Transverse colon (tissue), 4 donors: ENCODE measurements at regions not wholly inside any gene's neighbourhood (a gene's known extent, or its start where the extent isn't known, plus 50 kb on each side); places are given as distances from the start of the nearest gene placed in this dataset.

Source experiments
- DNase-seq: peaks from one replicate; pipeline ENCODE4 v3.0.0-alpha.2; 2019
- H3K27ac ChIP-seq, 4 donors: fragments of 200-600 bp; sonication (generic); 2 replicates each; pipeline ENCODE4 v1.5.1; 2016 to 2018; ENCODE audit warnings: inconsistent platforms in 4 of 4
- H3K27me3 ChIP-seq: fragments of 200-600 bp; sonication (generic); 2 replicates; pipeline ENCODE4 v1.5.1; 2017; ENCODE audit warnings: inconsistent platforms
- H3K36me3 ChIP-seq, 4 donors: fragments of 200-600 bp; sonication (generic); 2 replicates each; pipeline ENCODE4 v1.5.1; 2017 to 2019; ENCODE audit warnings: inconsistent platforms in 4 of 4
- H3K4me1 ChIP-seq, 4 donors: fragments of 200-600 bp; sonication (generic); 2 replicates each; pipeline ENCODE4 v1.5.1; 2017 to 2020; ENCODE audit warnings: inconsistent platforms in 4 of 4
- H3K4me3 ChIP-seq, 4 donors: fragments of 200-600 bp; sonication (generic); 1 replicate in 1 of 4; 2 replicates in 3 of 4; pipeline versions ENCODE4 v1.5.1 to v1.6.1; 2017 to 2019; ENCODE audit warnings: inconsistent platforms in 4 of 4
- H3K9me3 ChIP-seq, 2 donors: fragments of 200-600 bp; sonication (generic); 2 replicates each; pipeline ENCODE4 v1.5.1; 2017 to 2019; ENCODE audit warnings: inconsistent platforms in 2 of 2
- EP300 ChIP-seq: sonication (generic); formaldehyde crosslinking; IDR thresholded peaks from one replicate; pipeline ENCODE4 v1.6.1; 2017; ENCODE audit warnings: antibody characterized with exemption, low read depth
- POLR2A ChIP-seq: fragments of 450-650 bp; IDR thresholded peaks from one replicate; pipeline ENCODE4 v1.6.1; 2016; ENCODE audit warnings: antibody characterized with exemption, mild to moderate bottlenecking, moderate library complexity
- POLR2AphosphoS5 ChIP-seq, 3 donors: sonication (generic); formaldehyde crosslinking; IDR thresholded peaks; one replicate each; pipeline ENCODE4 v1.6.1; 2016; ENCODE audit warnings: antibody characterized with exemption in 3 of 3
- WGBS, 2 donors: methylation state at CpG; one replicate each; pipeline ENCODE4 v1.1.5; 2018; ENCODE audit warnings: low coverage in 1 of 2; 5-methylcytosine and 5-hydroxymethylcytosine counted together
- in situ Hi-C, 4 donors: fragments of 200-750 bp; cut with MboI; loops; one replicate each; pipeline versions ENCODE4 v1.15.0 to v1.15.1; 2017; ENCODE audit warnings: low sequenced_read_pairs in 3 of 4, low pct_ligation_motif_present in 1 of 4, low pct_unique_long_range_greater_than_20kb in 1 of 4
- intact Hi-C: fragments of 100-400 bp; cut with DNase I; formaldehyde crosslinking; loops from one replicate; pipeline ENCODE4 v1.15.1; 2023; ENCODE audit warnings: low total_unique reads
- TF ChIP-seq, protein P1 (sequence below), 5 experiments: fragments of 200-600 bp in 3 of 5; fragments of 450-650 bp in 2 of 5; sonication (generic) in 3 of 5; IDR thresholded peaks; 1 replicate in 2 of 5; 2 replicates in 3 of 5; pipeline ENCODE4 v1.5.1; 2016 to 2017; ENCODE audit warnings: antibody characterized with exemption in 5 of 5, inconsistent platforms in 3 of 5, mild to moderate bottlenecking in 2 of 5, moderate library complexity in 1 of 5

DNA sequence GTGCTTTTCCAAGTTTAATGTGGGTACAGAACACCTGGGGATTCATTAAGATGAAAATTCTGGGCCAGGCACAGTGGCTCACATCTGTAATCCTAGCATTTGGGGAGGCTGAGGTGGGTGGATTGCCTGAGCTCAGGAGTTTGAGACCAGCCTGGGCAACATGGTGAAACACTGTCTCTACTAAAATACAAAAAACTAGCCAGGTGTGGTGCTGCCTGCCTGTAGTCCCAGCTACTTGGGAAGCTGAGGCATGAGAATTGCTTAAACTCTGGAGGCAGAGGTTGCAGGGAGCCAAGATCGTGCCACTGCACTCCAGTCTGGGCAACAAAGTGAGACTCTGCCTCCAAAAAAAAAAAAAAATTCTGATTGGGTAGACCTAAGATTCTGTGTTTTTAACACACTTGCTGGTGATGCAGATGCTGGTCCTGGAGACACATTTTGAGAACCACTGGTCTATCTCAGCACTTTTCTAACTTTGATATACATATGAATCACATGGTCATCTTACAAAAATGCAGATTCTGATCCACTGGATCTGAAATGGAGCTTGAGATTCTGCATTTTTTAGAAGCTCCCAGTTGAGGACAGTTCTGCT, 223.8 kb upstream of the SATB1 start:
- no peaks in the 10 kb centered on the region for H3K27me3 ChIP-seq
- H3K9me3 ChIP-seq, result no peaks in the 10 kb centered on the region
- TF ChIP-seq POLR2A, result no peak
- TF ChIP-seq, protein P1, sequence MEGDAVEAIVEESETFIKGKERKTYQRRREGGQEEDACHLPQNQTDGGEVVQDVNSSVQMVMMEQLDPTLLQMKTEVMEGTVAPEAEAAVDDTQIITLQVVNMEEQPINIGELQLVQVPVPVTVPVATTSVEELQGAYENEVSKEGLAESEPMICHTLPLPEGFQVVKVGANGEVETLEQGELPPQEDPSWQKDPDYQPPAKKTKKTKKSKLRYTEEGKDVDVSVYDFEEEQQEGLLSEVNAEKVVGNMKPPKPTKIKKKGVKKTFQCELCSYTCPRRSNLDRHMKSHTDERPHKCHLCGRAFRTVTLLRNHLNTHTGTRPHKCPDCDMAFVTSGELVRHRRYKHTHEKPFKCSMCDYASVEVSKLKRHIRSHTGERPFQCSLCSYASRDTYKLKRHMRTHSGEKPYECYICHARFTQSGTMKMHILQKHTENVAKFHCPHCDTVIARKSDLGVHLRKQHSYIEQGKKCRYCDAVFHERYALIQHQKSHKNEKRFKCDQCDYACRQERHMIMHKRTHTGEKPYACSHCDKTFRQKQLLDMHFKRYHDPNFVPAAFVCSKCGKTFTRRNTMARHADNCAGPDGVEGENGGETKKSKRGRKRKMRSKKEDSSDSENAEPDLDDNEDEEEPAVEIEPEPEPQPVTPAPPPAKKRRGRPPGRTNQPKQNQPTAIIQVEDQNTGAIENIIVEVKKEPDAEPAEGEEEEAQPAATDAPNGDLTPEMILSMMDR (IDR thresholded peaks at IDR 0.05), result no peak
- no peaks in the 10 kb centered on the region for H3K36me3 ChIP-seq
- no peak overlapping the region for H3K27ac ChIP-seq
- 75% methylated on average over 1 of the region's 1 CpG; no CpG with 5 or more reads in 1 of the 2 donors for WGBS, 2 donors
- intact Hi-C loops, result no loop called here
- DNase-seq, result no peak
- no peaks in the 10 kb centered on the region for H3K4me1 ChIP-seq
- H3K4me3 ChIP-seq, result no peak overlapping the region
- in situ Hi-C loops, result no loop called here

DNA sequence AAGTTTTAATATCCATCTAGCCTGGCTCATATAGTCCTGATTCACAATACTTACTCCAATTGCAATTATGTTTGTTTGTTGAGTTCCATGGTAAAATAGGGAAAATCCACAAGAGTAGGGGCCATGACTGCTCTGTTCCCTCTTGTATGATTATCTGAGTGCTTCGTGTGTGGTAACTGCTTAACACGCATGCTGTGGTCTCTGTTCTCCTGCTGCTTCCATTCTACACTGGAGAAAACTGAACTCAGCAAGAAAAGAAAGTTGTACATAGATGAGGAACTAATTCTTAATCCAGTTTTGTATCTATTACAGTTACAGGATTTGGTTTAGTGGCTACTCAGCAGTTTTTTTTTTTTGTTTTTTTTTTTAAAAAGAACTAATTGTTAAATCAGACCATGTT, 223.0 kb upstream of the SATB1 start:
- intact Hi-C loops, result no loop called here
- Histone ChIP-seq H3K4me3 (no peak overlapping the region), H3K36me3 (no peaks in the 10 kb centered on the region), H3K4me1 (no peaks in the 10 kb centered on the region), H3K9me3 (no peaks in the 10 kb centered on the region), H3K27me3 (no peaks in the 10 kb centered on the region), H3K27ac (no peak overlapping the region)
- TF ChIP-seq POLR2A (no peak), EP300 (no peak), POLR2AphosphoS5 (IDR thresholded peaks at IDR 0.05) (no peak)
- TF ChIP-seq, protein P1 (IDR thresholded peaks at IDR 0.05), result no peak
- in situ Hi-C loops, result no loop called here
- WGBS, 2 donors, result 83 to 87% methylated on average over 1 to 2 of the region's 2 CpGs
- no peak for DNase-seq

DNA sequence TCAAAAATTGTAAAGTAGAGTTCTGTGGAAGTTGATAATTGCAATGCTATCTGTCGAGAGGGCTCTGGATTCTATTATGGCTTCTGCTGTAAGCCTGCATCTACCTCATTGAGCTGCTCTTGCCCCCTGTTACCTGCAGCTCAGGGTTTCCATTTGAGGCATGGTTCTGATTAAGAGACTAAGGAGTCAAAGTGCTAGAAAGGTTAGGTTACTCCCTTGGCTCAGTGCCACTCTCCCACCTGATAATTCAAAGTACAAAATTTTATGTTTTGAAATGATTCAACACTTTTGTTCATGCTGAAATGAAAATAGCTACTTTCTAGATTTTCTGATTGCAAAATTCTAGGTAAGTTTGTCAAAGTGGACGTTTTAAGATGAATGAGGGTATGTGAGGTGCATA, 220.5 kb upstream of the SATB1 start:
- 85 to 100% methylated on average over 2 of the region's 2 CpGs for WGBS, 2 donors

DNA sequence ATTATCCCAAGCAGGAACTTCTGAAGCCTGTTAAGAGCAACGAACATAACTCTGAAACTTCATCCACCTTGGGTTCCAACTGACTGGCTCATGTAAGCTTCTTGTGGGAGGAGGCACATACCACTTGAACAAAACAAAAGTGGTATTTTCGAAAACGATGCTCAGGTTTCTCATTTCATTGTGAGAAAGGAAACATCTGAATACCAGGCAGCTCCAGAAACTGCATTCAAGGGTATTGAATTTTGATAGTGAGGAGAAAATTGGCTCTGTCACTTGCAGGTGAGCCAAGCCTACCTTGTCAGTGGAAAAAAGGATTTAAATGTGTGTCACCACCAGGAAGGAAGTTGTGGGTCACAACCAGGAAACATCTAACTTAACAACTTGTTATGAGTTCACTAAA, 218.1 kb upstream of the SATB1 start:
- H3K27me3 ChIP-seq, result no peaks in the 10 kb centered on the region
- no peak overlapping the region for H3K4me3 ChIP-seq
- peaks cover 0 to 7% of the 10 kb centered on the region in 2 donors for H3K9me3 ChIP-seq
- intact Hi-C loops, result no loop called here
- H3K4me1 ChIP-seq, result peaks cover 0 to 12% (median 3%) of the 10 kb centered on the region in 4 donors
- in situ Hi-C loops, result no loop called here
- TF ChIP-seq, protein P1 (IDR thresholded peaks at IDR 0.05), result no peak
- TF ChIP-seq EP300 (no peak), POLR2AphosphoS5 (IDR thresholded peaks at IDR 0.05) (no peak), POLR2A (no peak)
- no peaks in the 10 kb centered on the region for H3K36me3 ChIP-seq
- no peak overlapping the region for H3K27ac ChIP-seq
- DNase-seq, result no peak
- WGBS, 2 donors, result 74 to 95% methylated on average over 2 to 3 of the region's 3 CpGs

More for the DNA sequence above, 220.5 kb upstream of the SATB1 start:
- TF ChIP-seq, protein P1 (IDR thresholded peaks at IDR 0.05), result no peak
- TF ChIP-seq EP300 (no peak), POLR2A (no peak), POLR2AphosphoS5 (IDR thresholded peaks at IDR 0.05) (no peak)
- in situ Hi-C loops, result no loop called here
- peaks cover 0 to 6% of the 10 kb centered on the region in 2 donors for H3K9me3 ChIP-seq
- H3K4me3 ChIP-seq, result no peak overlapping the region
- peaks cover 0 to 6% (median 3%) of the 10 kb centered on the region in 4 donors for H3K4me1 ChIP-seq
- no peaks in the 10 kb centered on the region for H3K36me3 ChIP-seq
- no peak for DNase-seq
- no peak overlapping the region for H3K27ac ChIP-seq
- no peaks in the 10 kb centered on the region for H3K27me3 ChIP-seq
- intact Hi-C loops, result no loop called here
